HG03520 (cell line): ENCODE measurements at regions not wholly inside any gene's neighbourhood (a gene's known extent, or its start where the extent isn't known, plus 50 kb on each side); places are given as distances from the start of the nearest gene placed in this dataset.

Experiments used
- ATAC-seq: cut with Tn5 transposase; IDR thresholded peaks from one replicate; pipeline ENCODE4 v1.9.1; 2021; ENCODE audit warnings: mild to moderate bottlenecking, moderate library complexity; ENCODE audit not compliant: unreplicated experiment

GRCh38 chr10:118835682-118836326, 81.0 kb upstream of the CACUL1 start:
- no peak for ATAC-seq

- no peak for ATAC-seq
Observed at GRCh38 chr10:118838364-118838763, 83.6 kb upstream of the CACUL1 start.

- ATAC-seq = no peak
Observed at GRCh38 chr10:118839348-118839747, 84.6 kb upstream of the CACUL1 start.

- no peak for ATAC-seq
Observed at GRCh38 chr10:118840071-118840775, 85.5 kb upstream of the CACUL1 start.

GRCh38 chr10:118840776-118841468, 86.2 kb upstream of the CACUL1 start:
- ATAC-seq = no peak

GRCh38 chr10:118841881-118842605, 87.3 kb upstream of the CACUL1 start:
- ATAC-seq = no peak

GRCh38 chr10:118842843-118843624, 88.3 kb upstream of the CACUL1 start:
- no peak for ATAC-seq

GRCh38 chr10:118843647-118844265, 89.0 kb upstream of the CACUL1 start:
- ATAC-seq = no peak

- no peak for ATAC-seq
Observed at GRCh38 chr10:118844731-118845521, 90.2 kb upstream of the CACUL1 start.

- ATAC-seq = no peak
Observed at GRCh38 chr10:118845776-118846175, 91.0 kb upstream of the CACUL1 start.

GRCh38 chr10:118850418-118851061, 95.8 kb upstream of the CACUL1 start:
- no peak for ATAC-seq

- ATAC-seq = peak; percentile 75
Observed at GRCh38 chr10:118851062-118852035, 96.6 kb upstream of the CACUL1 start.

- no peak for ATAC-seq
Observed at GRCh38 chr10:118853916-118854315, 99.1 kb upstream of the CACUL1 start.

GRCh38 chr10:118856106-118856505, 101.3 kb upstream of the CACUL1 start:
- no peak for ATAC-seq

- no peak for ATAC-seq
Observed at GRCh38 chr10:118865998-118866693, 111.4 kb upstream of the CACUL1 start.

- ATAC-seq = no peak
Observed at GRCh38 chr10:118867768-118868167, 113.0 kb upstream of the CACUL1 start.

GRCh38 chr10:118868589-118868988, 113.8 kb upstream of the CACUL1 start:
- ATAC-seq = no peak
